C4-2B (cell line): ENCODE measurements at regions not wholly inside any gene's neighbourhood (a gene's known extent, or its start where the extent isn't known, plus 50 kb on each side); places are given as distances from the start of the nearest gene placed in this dataset.

Source experiments
- H3K27ac ChIP-seq: fragments of 450-650 bp; 2 replicates; pipeline ENCODE4 v1.5.1; 2017
- CTCF ChIP-seq: fragments of 450-650 bp; conservative IDR thresholded peaks from 2 replicates; pipeline ENCODE4 v1.5.1; 2017; ENCODE audit warnings: mild to moderate bottlenecking
- ZFX ChIP-seq: fragments of 450-650 bp; IDR thresholded peaks from 2 replicates; pipeline ENCODE4 v1.6.1; 2017

DNA sequence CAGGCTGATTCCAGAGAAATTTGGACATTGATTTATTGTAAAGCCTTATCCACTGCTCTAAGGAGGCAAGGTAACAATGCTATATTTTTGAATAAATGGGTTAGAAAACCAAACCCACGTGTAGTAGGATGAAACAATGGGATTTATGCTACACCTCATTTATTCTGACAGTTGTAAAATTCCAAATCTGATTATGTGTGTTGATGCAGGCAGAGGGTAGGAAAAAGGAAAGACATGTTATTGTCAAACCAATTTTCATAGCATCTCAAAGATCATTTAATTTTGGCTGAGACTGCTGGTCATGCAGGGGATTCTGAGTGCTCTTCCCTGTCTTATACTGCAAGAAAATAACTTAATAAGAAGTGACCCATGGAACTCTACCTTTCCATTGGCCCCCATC is 1219.9 kb upstream of the SORCS1 start:
- TF ChIP-seq ZFX (no peak), CTCF (no peak)
- no peak overlapping the region for H3K27ac ChIP-seq

DNA sequence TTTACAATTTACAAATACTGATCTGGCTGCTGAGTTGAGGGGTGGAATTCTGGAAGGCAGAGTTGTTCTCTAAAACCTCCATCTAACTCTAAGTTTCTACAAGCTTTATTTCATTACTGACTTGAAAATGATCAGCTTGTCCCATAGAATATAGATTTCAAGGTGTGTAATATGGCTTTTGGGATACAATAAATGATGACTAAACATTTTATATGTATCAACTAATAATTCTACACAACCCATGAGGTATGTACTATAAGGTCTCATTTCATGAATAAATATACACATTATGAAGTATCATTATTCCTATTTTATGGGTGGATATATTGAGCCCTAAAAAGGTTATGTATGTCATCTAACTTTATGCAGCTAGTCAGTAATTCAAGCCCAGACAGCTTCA is 1214.3 kb upstream of the SORCS1 start:
- H3K27ac ChIP-seq, result no peak overlapping the region
- no peak for TF ChIP-seq CTCF
- TF ChIP-seq ZFX, result no peak

GRCh38 chr10:108375691-108376090 is 1211.2 kb upstream of the SORCS1 start:
- no peak overlapping the region for H3K27ac ChIP-seq

GRCh38 chr10:108374991-108375390 is 1210.5 kb upstream of the SORCS1 start:
- no peak overlapping the region for H3K27ac ChIP-seq
- no peak for TF ChIP-seq ZFX
- no peak for TF ChIP-seq CTCF

More at GRCh38 chr10:108375691-108376090, 1211.2 kb upstream of the SORCS1 start:
- no peak for TF ChIP-seq ZFX

- no peak overlapping the region for H3K27ac ChIP-seq
- TF ChIP-seq CTCF (no peak), ZFX (no peak)
Observed at GRCh38 chr10:108365541-108365940, 1201.0 kb upstream of the SORCS1 start.

DNA sequence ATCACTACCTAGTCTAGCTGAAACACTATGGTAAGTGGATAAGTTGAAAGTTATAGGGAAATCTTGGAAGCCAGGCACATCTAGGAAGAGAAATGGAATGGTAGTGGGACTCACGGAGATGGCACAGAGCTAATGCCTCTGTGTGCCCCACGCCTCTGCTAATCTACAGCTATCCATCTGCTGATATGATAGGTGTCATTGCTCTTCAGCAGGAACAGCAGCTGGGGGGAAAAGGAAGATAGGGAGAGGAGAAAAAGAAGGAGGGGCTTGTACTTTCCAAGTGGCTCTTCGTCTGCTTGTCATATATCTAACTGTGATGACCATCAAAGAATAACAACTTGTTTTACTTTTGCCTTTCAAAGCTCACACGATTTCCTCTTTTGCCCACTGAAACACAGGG is 1199.1 kb upstream of the SORCS1 start:
- no peak overlapping the region for H3K27ac ChIP-seq
- TF ChIP-seq ZFX (no peak), CTCF (no peak)

DNA sequence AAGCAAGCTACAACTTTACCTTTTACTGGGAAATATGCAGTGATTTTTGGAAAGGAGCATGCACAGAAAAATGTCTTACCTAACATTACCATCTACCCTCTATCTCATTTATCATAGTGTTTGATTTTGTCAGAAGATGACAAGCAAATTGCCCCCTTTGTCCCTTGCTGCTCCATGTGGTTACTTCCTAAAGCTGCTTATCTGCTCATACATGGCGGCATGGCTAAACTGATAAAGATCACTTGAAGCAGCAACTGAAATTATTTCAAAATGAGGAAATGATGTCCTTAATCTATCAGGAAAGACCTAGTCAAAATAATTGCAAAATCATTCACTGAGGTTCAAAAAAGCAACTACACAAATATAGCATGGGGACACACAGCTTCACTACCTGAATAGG is 1198.5 kb upstream of the SORCS1 start:
- H3K27ac ChIP-seq, result no peak overlapping the region
- no peak for TF ChIP-seq ZFX
- no peak for TF ChIP-seq CTCF

- H3K27ac ChIP-seq, result no peak overlapping the region
- TF ChIP-seq CTCF (no peak), ZFX (no peak)
Observed at GRCh38 chr10:108362296-108362695, 1197.8 kb upstream of the SORCS1 start.
